Right renal cortex interstitium (tissue), 3 donors: ENCODE measurements at regions not wholly inside any gene's neighbourhood (a gene's known extent, or its start where the extent isn't known, plus 50 kb on each side); places are given as distances from the start of the nearest gene placed in this dataset.
"Not testable (repeated sequence)": the region's sequence is repeated elsewhere in the genome, so short reads cannot be mapped to it uniquely, and the experiment has no call there.

Experiments
- DNase-seq, 3 donors: peaks; one replicate each; pipeline ENCODE4 v3.0.0-alpha.2; 2013; ENCODE audit warnings: low read depth in 3 of 3, low spot score in 2 of 3

GRCh38 chr10:117745301-117745700 lies 202.8 kb downstream of the EMX2 start:
- DNase-seq, result no peak

DNA sequence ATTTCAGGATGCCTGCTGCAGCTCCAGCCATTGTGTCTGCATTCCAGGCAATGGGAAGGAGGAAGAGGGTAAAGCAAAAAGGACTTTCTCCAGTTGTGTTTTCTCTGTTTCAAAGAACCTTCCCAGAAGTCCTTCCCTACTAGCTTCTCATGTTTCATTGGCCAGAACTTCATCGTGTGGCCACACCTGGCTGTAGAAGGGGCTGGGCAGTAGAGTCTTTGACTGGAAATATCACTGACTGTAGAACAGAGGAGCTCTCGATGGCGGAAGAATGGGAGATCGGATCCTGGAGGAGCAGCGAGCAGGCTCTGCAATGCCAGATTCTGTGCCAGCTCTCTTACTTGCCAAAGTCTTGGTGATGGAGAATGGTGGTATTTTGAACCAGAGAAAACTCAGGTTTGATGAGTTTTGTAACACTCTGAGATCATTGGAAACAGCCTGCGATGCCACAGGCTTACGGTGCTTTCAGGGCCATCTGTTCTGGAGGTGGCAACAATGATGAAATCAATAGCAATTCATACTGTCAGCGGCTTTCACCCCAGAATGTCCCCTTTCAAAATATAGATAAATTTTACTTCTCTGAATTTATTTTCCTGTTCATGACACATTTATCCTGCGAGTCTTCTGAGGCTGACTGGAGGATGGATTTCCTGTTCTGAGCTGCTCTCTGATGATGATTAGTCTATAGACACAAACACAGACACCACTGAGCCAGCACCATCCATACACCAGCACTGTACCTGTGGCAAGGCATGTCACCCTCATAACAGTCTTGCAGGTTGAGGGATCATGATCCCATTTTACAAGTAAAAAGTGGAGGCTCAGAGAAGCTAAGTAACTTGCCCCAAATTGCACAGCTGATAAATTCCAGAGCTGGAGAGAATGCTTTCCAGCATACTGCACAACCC lies 204.2 kb downstream of the EMX2 start:
- no peak for DNase-seq

DNA sequence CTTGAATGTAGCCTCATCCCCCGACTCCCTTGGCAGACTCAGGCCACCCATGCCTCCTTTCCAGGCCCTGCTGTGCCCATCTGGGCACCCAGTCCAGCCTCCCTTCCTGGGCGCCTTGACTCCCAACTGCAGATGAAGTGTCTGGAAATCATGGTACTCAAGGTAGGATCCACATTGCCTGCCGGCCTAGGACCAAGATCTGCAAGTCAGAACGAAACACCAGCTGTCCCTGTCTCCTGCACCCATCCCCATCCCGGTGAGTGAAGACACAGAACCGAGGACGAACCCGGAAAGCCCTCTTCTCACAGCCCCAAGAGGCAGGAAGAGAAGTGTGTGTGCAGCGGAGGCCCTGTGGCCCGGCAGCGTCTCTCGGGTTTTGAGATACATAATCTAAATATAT lies 205.1 kb downstream of the EMX2 start:
- DNase-seq, result no peak

- DNase-seq, result no peak
These were observed 205.5 kb downstream of the EMX2 start for GRCh38 chr10:117748058-117748457.

GRCh38 chr10:117750616-117751015 lies 208.1 kb downstream of the EMX2 start:
- no peak for DNase-seq

GRCh38 chr10:117751259-117751658 lies 208.7 kb downstream of the EMX2 start:
- DNase-seq, result no peak

- DNase-seq, result no peak
These were observed 209.6 kb downstream of the EMX2 start for GRCh38 chr10:117752103-117752502.

DNA sequence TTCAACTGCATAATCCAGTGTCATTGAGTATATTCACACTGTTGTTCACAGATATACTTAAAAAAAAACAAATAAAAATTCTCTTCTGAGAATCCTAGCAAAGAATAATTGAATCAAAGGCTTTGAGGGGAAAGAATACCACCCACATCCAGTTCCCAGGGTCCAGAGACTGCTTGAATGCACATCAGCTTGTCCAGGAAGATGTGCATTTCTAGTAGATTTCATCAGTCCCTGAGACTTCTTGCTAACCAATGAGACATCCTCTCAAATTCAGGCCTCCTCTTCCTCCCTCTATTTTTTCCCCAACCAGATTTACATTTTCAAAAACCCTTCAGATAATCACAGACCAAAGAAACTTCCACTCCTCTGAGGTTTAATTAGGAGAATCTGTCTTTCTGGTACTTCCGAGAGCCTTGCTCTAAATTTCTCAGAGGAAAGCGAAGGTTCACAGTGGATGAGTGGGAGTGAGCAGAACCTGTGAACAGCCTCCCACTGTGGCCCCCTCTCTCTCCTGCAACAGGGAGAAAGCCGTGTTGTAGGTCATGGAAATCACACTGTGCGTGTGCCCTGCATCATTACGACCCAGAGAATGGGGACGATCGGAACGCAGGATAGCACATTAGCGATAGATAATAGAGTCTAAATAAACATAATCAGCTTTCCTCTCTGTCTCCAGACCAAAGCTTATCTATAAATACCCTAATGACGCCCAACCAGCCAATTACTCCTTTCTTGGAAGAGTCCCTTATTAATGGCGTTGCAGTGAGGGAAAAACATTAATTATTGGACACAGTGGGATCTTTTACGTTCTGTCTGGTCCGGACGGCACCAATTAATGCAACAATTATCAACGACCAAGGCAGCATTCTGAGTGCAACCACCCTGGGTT lies 212.5 kb downstream of the EMX2 start:
- DNase-seq, result no peak

DNA sequence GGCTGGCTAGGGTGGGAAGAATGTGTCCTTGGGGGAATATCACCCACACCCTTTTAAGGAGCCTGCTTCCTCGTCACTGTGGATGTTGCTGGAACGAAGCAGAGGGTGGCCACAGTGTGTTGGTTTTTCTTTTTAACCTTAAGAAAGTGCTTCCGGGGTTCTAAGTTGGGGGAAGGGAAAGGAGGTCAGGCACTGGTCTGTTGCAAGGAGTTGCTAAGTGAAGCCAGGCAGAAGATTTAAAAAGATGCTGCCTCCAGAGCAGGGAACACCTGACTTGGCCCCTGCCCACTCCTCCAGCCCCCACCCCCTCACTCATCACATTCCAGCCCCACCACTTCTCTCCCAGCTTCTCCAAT lies 213.1 kb downstream of the EMX2 start:
- no peak for DNase-seq

GRCh38 chr10:117757086-117757720 lies 214.7 kb downstream of the EMX2 start:
- no peak for DNase-seq

GRCh38 chr10:117759266-117759665 lies 216.7 kb downstream of the EMX2 start:
- DNase-seq, result no peak

GRCh38 chr10:117761695-117762094 lies 219.1 kb downstream of the EMX2 start:
- DNase-seq, result no peak

DNA sequence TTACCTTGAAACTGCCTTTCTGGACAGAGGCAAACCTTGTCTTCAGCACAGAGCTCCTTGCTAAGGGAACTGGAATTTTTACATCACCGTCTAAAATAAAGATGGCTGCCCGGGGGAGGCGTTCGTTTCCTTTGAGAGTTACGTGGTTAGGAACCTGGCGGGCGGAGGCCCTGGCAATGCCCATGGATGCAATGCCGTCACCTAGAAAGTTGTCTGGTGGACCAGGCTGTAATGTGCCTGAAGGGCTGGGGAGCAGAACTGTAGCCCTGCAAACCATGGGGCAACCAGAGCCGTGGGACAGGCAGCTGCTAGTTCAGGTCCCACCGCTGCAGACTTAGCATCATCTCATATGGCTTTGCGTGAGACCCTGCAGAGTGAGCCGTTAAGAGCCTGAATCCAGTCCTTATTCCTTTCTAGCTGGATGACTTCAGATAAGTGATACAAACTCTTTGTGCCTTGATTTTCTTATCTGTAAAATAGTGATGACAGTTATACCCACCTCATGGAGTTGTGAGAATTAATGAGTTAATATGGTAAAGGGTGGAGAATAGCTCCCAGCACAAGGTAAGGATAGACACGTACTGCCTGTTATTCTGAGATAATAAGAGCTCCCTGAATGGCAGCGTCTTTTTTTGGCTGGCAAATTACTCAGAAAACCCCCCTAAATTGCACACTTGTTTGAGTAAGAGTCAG lies 219.7 kb downstream of the EMX2 start:
- no peak for DNase-seq

GRCh38 chr10:117762819-117763172 lies 220.2 kb downstream of the EMX2 start:
- DNase-seq, result no peak

DNA sequence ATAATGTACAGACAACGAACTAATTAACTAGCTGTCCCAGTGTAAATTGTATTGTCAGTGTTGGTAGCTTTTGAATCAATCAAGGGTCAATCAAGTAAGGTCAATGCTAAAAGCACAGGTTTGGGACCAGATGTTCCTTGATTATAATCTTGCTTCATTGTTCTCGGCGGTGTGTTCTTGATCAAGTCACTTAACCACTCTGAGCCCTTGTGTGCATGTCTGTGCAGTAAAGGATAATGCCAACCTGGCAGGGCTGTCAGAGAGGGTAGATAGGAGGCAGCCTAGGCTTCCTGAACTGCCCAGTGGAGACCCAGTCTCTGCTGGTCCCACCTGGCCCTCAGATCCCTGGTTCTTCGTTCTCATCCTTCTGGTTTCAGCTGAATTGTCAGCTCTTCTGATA lies 221.0 kb downstream of the EMX2 start:
- DNase-seq, result no peak

DNA sequence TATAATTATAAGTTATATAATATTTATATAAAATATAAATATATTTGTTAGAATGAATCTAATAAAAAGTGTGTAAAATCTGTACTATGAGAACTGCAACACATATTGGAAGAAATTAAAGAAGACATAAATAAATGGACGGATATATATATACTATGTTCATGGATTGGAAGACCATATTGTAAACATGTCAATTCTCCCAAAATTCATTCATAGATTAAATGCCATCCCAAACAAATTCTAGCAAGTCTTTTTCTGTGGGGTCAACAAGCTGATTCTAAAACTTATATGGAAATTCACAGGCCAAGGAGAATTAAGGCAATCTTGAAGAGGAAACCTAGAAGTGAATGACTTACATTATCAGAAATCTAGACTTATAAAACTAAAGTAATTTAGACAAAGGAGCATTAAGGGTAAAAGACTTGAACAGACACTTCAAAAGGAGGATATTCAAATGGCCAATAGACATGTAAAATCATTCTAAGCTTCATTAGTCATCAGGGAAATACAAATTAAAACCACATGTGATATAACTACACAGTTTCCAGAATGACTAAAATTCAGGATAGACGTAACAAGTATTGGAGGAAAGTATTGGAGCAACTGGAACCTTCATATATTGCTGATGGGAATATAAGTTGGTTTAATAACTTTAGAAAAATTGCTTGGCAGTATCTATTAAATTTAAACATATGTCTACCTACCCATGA lies 225.9 kb downstream of the EMX2 start:
- DNase-seq, result no peak

- DNase-seq, result no peak
These were observed 233.0 kb downstream of the EMX2 start for GRCh38 chr10:117775526-117775925.

DNA sequence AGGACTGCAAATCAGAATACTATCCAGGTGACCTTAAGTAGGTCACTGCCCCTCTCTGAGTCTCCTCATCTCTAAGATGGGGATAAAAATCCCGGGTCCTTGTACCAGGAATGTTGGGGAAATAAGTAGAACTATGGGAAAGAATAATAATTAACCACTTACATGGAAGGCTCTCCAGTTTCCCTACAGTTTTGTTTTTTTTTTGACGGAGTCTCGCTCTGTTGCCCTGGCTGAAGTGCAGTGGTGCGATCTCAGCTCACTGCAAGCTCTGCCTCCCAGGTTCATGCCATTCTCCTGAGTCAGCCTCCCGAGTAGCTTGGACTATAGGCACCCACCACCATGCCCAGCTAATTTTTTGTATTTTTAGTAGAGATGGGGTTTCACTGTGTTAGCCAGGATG lies 234.7 kb downstream of the EMX2 start:
- DNase-seq, result not testable (repeated sequence)

DNA sequence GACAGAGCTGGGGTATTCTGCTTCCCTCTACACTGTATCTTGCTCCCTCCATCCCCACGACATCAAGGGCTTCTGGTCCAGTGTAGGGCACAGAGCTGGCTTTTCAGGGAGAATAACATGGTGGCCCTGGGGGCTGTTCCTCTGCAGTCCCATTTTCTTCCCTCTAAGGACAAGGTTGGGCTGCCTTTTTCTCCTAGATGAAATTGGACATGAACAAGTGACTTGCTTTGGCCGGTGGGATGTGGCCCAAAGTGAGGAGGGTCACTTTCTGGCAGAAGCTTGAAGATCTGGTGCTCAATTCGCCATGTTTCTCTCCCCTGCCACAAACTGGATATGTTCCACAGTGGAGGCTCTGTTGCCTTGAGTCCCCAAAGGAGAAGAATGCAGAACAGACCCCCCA lies 235.7 kb downstream of the EMX2 start:
- no peak for DNase-seq

DNA sequence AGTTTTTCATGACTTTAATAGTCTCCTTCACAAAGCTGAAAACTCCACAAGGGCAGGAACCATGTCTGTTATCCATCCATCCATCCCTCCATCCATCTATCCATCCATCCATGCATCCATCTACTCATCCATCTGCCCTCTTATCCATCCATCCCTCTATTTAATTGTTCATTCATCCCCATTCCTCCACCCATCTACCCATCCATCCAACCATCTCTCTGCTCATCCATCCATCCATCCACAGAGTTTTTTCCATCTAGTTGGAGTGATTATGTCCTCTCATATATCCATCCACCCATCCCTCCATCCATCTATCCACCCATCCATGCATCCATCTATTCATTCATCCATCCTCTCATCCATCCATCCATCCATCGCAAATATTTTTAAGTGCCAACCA lies 237.9 kb downstream of the EMX2 start:
- no peak for DNase-seq
